Progenitor cell of endocrine pancreas (in vitro differentiated cells): ENCODE measurements at regions not wholly inside any gene's neighbourhood (a gene's known extent, or its start where the extent isn't known, plus 50 kb on each side); places are given as distances from the start of the nearest gene placed in this dataset.
A peak's percentile ranks its signal among the peaks of the same experiment; 100 is the strongest.

ENCODE experiments used
- DNase-seq: peaks from one replicate; pipeline ENCODE4 v3.0.0; 2021; ENCODE audit warnings: low spot score; ENCODE audit not compliant: unreplicated experiment
- H3K27ac Mint-ChIP-seq: 2 replicates; pipeline ENCODE4 v1.8.0; 2021; ENCODE audit warnings: mild to moderate bottlenecking, moderate library complexity, mixed read lengths
- H3K27me3 Mint-ChIP-seq: 2 replicates; pipeline ENCODE4 v1.8.0; 2021; ENCODE audit warnings: mixed read lengths
- H3K36me3 Mint-ChIP-seq: 2 replicates; pipeline ENCODE4 v1.8.0; 2022; ENCODE audit warnings: mixed read lengths; ENCODE audit not compliant: insufficient read depth
- H3K4me1 Mint-ChIP-seq: 2 replicates; pipeline ENCODE4 v1.8.0; 2021; ENCODE audit warnings: low read depth, mixed read lengths
- H3K4me3 Mint-ChIP-seq: 2 replicates; pipeline ENCODE4 v1.8.0; 2021; ENCODE audit warnings: low read depth, mild to moderate bottlenecking, moderate library complexity, mixed read lengths
- H3K9me3 Mint-ChIP-seq: 2 replicates; pipeline ENCODE4 v1.8.0; 2021; ENCODE audit warnings: low read depth, mixed read lengths
- TF ChIP-seq, protein P1 (sequence below): fragments of 200-600 bp; sonication (generic); IDR thresholded peaks from one replicate; pipeline ENCODE4 v1.5.0; 2021; ENCODE audit warnings: antibody characterized with exemption, mild to moderate bottlenecking; ENCODE audit not compliant: unreplicated experiment

- H3K27me3 Mint-ChIP-seq: no peaks in the 10 kb centered on the region
- no peaks in the 10 kb centered on the region for H3K4me1 Mint-ChIP-seq
- TF ChIP-seq, protein P1, sequence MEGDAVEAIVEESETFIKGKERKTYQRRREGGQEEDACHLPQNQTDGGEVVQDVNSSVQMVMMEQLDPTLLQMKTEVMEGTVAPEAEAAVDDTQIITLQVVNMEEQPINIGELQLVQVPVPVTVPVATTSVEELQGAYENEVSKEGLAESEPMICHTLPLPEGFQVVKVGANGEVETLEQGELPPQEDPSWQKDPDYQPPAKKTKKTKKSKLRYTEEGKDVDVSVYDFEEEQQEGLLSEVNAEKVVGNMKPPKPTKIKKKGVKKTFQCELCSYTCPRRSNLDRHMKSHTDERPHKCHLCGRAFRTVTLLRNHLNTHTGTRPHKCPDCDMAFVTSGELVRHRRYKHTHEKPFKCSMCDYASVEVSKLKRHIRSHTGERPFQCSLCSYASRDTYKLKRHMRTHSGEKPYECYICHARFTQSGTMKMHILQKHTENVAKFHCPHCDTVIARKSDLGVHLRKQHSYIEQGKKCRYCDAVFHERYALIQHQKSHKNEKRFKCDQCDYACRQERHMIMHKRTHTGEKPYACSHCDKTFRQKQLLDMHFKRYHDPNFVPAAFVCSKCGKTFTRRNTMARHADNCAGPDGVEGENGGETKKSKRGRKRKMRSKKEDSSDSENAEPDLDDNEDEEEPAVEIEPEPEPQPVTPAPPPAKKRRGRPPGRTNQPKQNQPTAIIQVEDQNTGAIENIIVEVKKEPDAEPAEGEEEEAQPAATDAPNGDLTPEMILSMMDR: no peak
- H3K36me3 Mint-ChIP-seq: no peaks in the 10 kb centered on the region
- no peak overlapping the region for H3K27ac Mint-ChIP-seq
- no peak for DNase-seq
- H3K4me3 Mint-ChIP-seq: no peak overlapping the region
- no peaks in the 10 kb centered on the region for H3K9me3 Mint-ChIP-seq
Measured at GRCh38 chr7:152979376-152979775, 219.8 kb downstream of the ACTR3B start.

GRCh38 chr7:152984421-152984820 lies 224.9 kb downstream of the ACTR3B start:
- Mint-ChIP-seq H3K27ac (no peak overlapping the region), H3K36me3 (no peaks in the 10 kb centered on the region), H3K4me3 (no peak overlapping the region), H3K4me1 (no peaks in the 10 kb centered on the region), H3K9me3 (no peaks in the 10 kb centered on the region), H3K27me3 (no peaks in the 10 kb centered on the region)
- no peak for DNase-seq
- TF ChIP-seq, protein P1: no peak

GRCh38 chr7:152986376-152986775 lies 226.8 kb downstream of the ACTR3B start:
- no peak overlapping the region for H3K4me3 Mint-ChIP-seq
- TF ChIP-seq, protein P1: no peak
- peaks cover 2% of the 10 kb centered on the region for H3K4me1 Mint-ChIP-seq
- H3K27me3 Mint-ChIP-seq: no peaks in the 10 kb centered on the region
- no peak overlapping the region for H3K27ac Mint-ChIP-seq
- H3K36me3 Mint-ChIP-seq: no peaks in the 10 kb centered on the region
- H3K9me3 Mint-ChIP-seq: peaks cover 7% of the 10 kb centered on the region
- no peak for DNase-seq

DNA sequence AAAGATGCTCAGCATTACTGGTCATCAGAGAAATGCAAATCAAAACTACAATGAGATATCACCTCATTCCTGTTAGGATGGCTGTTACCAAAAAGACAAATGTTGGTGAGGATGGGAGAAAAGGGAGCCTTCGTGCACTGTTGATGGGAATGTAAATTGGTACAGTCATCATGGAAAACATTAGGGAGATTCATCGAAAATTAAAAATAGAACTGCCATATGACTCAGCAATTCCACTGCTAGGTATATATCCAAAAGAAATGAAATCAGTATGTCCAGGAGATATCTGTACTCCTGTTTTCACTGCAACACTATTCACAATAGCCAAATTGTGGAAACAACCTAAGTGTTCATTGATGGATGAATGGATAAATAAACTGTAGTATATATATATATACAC lies 228.1 kb downstream of the ACTR3B start:
- TF ChIP-seq, protein P1: no peak
- H3K9me3 Mint-ChIP-seq: peaks cover 7% of the 10 kb centered on the region
- no peak for DNase-seq
- H3K4me3 Mint-ChIP-seq: no peak overlapping the region
- H3K27ac Mint-ChIP-seq: no peak overlapping the region
- H3K36me3 Mint-ChIP-seq: no peaks in the 10 kb centered on the region
- peaks cover 2% of the 10 kb centered on the region for H3K4me1 Mint-ChIP-seq
- no peaks in the 10 kb centered on the region for H3K27me3 Mint-ChIP-seq

DNA sequence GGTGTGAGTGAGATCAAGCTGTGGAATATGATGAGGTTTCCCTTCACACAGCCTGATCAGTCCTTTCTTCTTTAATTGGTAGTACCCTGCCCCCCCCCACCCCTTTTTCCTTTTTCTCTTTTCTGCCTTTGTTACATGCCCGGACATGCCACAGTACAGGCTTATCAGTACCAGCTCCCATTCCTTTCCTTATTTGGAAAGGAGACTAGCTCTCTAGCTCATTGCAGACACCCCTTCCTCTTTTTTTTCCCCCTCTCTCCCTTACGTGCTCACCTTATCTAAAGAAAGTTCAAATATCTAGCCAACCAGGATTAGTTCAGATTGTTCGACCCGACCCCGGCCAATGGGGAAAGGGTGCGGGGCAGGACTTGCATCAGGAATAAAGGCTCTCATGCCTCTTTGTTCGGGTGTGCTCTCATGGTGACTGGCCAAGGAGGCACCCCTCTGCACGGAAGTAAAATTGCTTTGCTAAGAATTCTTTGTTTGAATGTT lies 230.4 kb downstream of the ACTR3B start:
- H3K36me3 Mint-ChIP-seq: no peaks in the 10 kb centered on the region
- TF ChIP-seq, protein P1: no peak
- peak overlapping the region; percentile 90 for H3K27ac Mint-ChIP-seq
- no peak for DNase-seq
- peaks cover 7% of the 10 kb centered on the region for H3K9me3 Mint-ChIP-seq
- H3K4me3 Mint-ChIP-seq: no peak overlapping the region
- H3K4me1 Mint-ChIP-seq: peaks cover 2% of the 10 kb centered on the region
- H3K27me3 Mint-ChIP-seq: no peaks in the 10 kb centered on the region
